OCI-LY3 (cell line): ENCODE measurements at regions not wholly inside any gene's neighbourhood (a gene's known extent, or its start where the extent isn't known, plus 50 kb on each side); places are given as distances from the start of the nearest gene placed in this dataset.

Experiments
- H2AFZ ChIP-seq: fragments of 200-600, 300-600 bp; shearing (Covaris generic); 2 replicates; pipeline ENCODE4 v1.6.0; 2014; ENCODE audit warnings: antibody characterized with exemption, low read depth, low read length
- H3K27ac ChIP-seq: fragments of 200-600, 300-600 bp; sonication (generic); 2 replicates; pipeline ENCODE4 v1.5.1; 2014; ENCODE audit warnings: mild to moderate bottlenecking, low read length, moderate library complexity, mixed read lengths
- H3K27me3 ChIP-seq: fragments of 200-600, 300-600 bp; sonication (generic); 2 replicates; pipeline ENCODE4 v1.6.1; 2014; ENCODE audit warnings: low read depth, low read length, mixed read lengths
- H3K36me3 ChIP-seq: fragments of 200-600, 300-600 bp; sonication (generic); replicated peaks from 2 replicates; pipeline ENCODE3; 2014; ENCODE audit warnings: low read depth, low read length, mixed read lengths
- H3K4me1 ChIP-seq: fragments of 300-600, 200-600 bp; sonication (generic); 2 replicates; pipeline ENCODE4 v1.6.1; 2014; ENCODE audit warnings: low read length, mixed read lengths
- H3K4me2 ChIP-seq: fragments of 200-600, 300-600 bp; sonication (generic); 2 replicates; pipeline ENCODE4 v1.6.1; 2014; ENCODE audit warnings: low read length, mixed read lengths
- H3K4me3 ChIP-seq: fragments of 300-600, 200-600 bp; sonication (generic); 2 replicates; pipeline ENCODE4 v1.5.1; 2014; ENCODE audit warnings: antibody characterized with exemption, mild to moderate bottlenecking, low read length, moderate library complexity
- H3K79me2 ChIP-seq: fragments of 300-600, 200-600 bp; shearing (Covaris generic); 2 replicates; pipeline ENCODE4 v1.6.1; 2014; ENCODE audit warnings: mild to moderate bottlenecking, low read length, mixed read lengths
- H3K9ac ChIP-seq: fragments of 300-600, 200-600 bp; shearing (Covaris generic); 2 replicates; pipeline ENCODE4 v1.6.0; 2014; ENCODE audit warnings: mild to moderate bottlenecking, low read length, moderate library complexity
- H3K9me3 ChIP-seq: fragments of 200-600, 300-600 bp; shearing (Covaris generic); 2 replicates; pipeline ENCODE4 v1.6.1; 2014; ENCODE audit warnings: low read length, mixed read lengths; ENCODE audit not compliant: insufficient read depth
- H4K20me1 ChIP-seq: fragments of 200-600, 300-600 bp; sonication (generic); 2 replicates; pipeline ENCODE4 v1.6.1; 2016; ENCODE audit warnings: low read length, mixed read lengths; ENCODE audit not compliant: insufficient read depth
- EZH2phosphoT487 ChIP-seq: fragments of 200-600 bp; shearing (Covaris generic); IDR thresholded peaks from 2 replicates; pipeline ENCODE4 v1.6.1; 2018; ENCODE audit warnings: antibody characterized with exemption, mixed run types, low read depth
- TF ChIP-seq, protein P1 (sequence below): fragments of 200-600, 300-600 bp; sonication (generic); IDR thresholded peaks from 2 replicates; pipeline ENCODE4 v1.5.1; 2014; ENCODE audit warnings: antibody characterized with exemption, low read length, low read depth

DNA sequence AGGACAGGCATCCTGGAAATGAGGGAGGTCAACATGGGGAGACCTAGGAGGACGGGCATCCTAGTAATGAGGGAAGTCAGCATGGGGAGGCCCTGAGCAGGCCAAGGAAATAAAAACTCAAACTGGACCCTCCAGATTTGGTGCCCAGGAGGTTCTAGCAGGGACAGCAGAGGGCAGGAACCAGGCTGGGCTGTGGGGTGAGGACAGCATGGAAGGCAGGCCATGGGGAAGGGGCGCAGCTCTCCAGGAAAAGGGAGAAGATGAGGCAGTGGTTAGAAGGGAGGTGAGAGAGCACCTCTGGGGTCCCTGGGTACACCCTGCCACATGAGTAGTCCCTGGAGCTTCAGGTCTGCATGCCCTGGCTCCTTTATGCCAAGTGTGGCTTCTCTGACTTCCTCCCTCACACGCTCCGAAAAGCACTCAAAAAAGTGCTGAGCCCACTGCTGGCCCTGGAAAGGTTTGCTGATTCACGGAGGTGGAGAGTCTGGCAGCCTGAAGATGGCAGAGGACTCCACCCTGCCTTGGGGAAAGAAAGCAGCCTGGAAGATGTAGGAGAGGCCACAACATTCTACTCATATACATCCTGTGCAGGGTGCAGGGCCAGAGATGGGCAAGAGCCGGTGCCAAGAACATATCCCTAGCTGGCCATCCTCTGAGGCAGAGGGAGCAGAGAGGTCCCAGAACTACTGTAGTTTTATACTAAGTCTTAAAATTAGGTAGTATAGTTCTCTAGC is 154.9 kb downstream of the MRPL14 start:
- Histone ChIP-seq H3K9ac (no peak overlapping the region), H3K9me3 (peaks cover 9% of the 10 kb centered on the region), H3K4me1 (peaks cover 4% of the 10 kb centered on the region), H3K4me3 (no peak overlapping the region), H3K27me3 (peaks cover 35% of the 10 kb centered on the region), H4K20me1 (no peaks in the 10 kb centered on the region), H3K36me3 (no peaks in the 10 kb centered on the region), H2AFZ (no peak overlapping the region), H3K79me2 (no peaks in the 10 kb centered on the region), H3K27ac (no peak overlapping the region), H3K4me2 (no peak overlapping the region)
- TF ChIP-seq, protein P1, sequence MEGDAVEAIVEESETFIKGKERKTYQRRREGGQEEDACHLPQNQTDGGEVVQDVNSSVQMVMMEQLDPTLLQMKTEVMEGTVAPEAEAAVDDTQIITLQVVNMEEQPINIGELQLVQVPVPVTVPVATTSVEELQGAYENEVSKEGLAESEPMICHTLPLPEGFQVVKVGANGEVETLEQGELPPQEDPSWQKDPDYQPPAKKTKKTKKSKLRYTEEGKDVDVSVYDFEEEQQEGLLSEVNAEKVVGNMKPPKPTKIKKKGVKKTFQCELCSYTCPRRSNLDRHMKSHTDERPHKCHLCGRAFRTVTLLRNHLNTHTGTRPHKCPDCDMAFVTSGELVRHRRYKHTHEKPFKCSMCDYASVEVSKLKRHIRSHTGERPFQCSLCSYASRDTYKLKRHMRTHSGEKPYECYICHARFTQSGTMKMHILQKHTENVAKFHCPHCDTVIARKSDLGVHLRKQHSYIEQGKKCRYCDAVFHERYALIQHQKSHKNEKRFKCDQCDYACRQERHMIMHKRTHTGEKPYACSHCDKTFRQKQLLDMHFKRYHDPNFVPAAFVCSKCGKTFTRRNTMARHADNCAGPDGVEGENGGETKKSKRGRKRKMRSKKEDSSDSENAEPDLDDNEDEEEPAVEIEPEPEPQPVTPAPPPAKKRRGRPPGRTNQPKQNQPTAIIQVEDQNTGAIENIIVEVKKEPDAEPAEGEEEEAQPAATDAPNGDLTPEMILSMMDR, result no peak
- no peak for TF ChIP-seq EZH2phosphoT487

DNA sequence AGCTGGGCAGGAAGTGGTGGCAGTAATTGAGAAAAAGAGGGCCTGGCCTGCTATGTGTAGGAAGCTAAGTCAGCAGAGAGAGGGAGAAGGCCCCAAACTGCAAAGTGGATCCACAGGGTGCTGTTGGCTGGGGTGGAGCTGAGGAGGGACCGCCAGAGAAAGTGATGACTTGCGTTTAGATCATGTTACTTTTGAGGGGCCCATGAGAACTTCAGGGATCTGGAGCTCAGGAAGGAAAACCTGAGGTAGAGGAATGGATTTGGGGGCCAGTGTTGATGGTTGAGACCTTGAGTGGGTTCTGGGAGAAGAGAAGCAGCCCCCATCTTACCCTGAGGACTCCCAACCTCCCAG is 155.5 kb downstream of the MRPL14 start:
- peaks cover 35% of the 10 kb centered on the region for H3K27me3 ChIP-seq
- no peaks in the 10 kb centered on the region for H3K79me2 ChIP-seq
- no peaks in the 10 kb centered on the region for H3K4me1 ChIP-seq
- H3K27ac ChIP-seq, result no peak overlapping the region
- H3K9ac ChIP-seq, result no peak overlapping the region
- H4K20me1 ChIP-seq, result no peaks in the 10 kb centered on the region
- H2AFZ ChIP-seq, result no peak overlapping the region
- no peaks in the 10 kb centered on the region for H3K36me3 ChIP-seq
- no peak for TF ChIP-seq EZH2phosphoT487
- TF ChIP-seq, protein P1, result no peak
- H3K4me3 ChIP-seq, result no peak overlapping the region
- no peak overlapping the region for H3K4me2 ChIP-seq
- peaks cover 9% of the 10 kb centered on the region for H3K9me3 ChIP-seq

DNA sequence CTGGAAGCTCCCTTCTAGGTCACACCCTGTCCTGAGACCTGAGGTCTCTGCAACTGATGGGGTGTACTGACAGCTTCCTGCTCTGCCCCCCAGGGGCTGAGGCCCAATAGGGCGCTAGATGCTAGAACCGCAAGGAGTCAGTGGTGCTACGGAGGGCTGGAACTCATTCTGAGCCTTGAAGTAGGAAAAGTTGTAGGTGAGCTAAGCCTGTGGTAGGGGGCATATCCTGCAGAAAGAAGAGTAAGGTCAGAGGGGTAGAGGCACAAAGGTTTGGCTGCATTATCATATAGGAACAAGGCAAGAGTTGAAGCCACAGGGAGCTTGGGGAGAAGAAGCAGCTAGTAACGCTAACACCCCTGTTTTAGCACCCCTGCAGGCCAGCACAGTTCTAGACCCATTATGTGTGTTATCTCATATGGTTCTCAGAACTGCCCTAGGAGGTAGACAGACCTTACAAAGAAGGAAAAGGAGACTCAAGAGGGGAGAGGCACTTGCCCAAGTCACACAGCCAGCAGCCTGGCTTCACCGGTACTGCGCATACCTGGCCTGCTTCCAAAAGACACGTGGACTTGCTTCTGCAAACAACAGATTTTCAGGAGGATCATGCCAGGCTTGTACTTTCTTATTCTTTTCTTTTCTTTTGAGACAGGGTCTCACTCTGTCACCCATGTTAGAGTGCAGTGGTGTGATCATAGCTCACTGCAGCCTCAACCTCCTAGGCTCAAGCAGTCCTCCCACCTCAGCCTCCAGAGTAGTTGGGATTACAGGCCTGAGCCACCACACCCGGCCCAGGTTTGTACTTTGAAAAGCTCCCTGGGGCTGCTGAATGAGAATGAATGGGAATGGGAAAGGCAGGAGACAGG is 156.1 kb downstream of the MRPL14 start:
- peaks cover 31% of the 10 kb centered on the region for H3K27me3 ChIP-seq
- no peak overlapping the region for H2AFZ ChIP-seq
- H3K36me3 ChIP-seq, result no peaks in the 10 kb centered on the region
- no peaks in the 10 kb centered on the region for H3K4me1 ChIP-seq
- TF ChIP-seq, protein P1, result no peak
- TF ChIP-seq EZH2phosphoT487, result no peak
- H3K79me2 ChIP-seq, result no peaks in the 10 kb centered on the region
- H4K20me1 ChIP-seq, result no peaks in the 10 kb centered on the region
- H3K9ac ChIP-seq, result no peak overlapping the region
- no peak overlapping the region for H3K27ac ChIP-seq
- no peak overlapping the region for H3K4me3 ChIP-seq
- no peak overlapping the region for H3K4me2 ChIP-seq
- peaks cover 5% of the 10 kb centered on the region for H3K9me3 ChIP-seq
